ENCODE measurements at regions not wholly inside any gene's neighbourhood (a gene's known extent, or its start where the extent isn't known, plus 50 kb on each side); places are given as distances from the start of the nearest gene placed in this dataset.

DNA sequence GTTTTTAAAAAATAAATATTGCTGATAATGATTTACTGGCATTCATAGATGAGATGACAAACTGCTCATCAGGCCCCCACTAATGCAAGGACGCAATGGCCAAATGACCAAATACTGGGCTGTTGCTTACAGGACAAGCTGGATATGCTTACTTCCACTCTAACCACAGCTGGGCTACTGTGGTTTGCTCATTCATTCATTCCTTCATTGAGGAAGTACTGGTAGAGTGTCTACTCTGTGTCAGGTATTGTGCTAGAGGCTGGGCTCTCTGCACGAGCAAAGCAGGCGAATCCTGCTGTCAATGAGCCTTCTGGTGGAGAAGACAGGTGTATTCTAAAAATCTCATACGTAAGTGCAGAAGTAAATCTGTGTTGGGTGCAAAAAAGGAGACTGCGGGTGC is 113.3 kb upstream of the SLC38A2 start:
- H3K27me3 ChIP-seq, result no peaks in the 10 kb centered on the region
- H3K9me3 ChIP-seq, result no peaks in the 10 kb centered on the region
- intact Hi-C loops (cut with DNase I), result no loop called here
- H3K36me3 ChIP-seq, result no peaks in the 10 kb centered on the region
- H3K4me3 ChIP-seq, result no peak overlapping the region
- no peak for TF ChIP-seq POLR2A (IDR thresholded peaks at IDR 0.05)
- TF ChIP-seq POLR2AphosphoS5 (IDR thresholded peaks at IDR 0.05; ENCODE audit: insufficient read depth in 1 of 2, low read depth in 1 of 2), result no peak
- TF ChIP-seq, protein P1, sequence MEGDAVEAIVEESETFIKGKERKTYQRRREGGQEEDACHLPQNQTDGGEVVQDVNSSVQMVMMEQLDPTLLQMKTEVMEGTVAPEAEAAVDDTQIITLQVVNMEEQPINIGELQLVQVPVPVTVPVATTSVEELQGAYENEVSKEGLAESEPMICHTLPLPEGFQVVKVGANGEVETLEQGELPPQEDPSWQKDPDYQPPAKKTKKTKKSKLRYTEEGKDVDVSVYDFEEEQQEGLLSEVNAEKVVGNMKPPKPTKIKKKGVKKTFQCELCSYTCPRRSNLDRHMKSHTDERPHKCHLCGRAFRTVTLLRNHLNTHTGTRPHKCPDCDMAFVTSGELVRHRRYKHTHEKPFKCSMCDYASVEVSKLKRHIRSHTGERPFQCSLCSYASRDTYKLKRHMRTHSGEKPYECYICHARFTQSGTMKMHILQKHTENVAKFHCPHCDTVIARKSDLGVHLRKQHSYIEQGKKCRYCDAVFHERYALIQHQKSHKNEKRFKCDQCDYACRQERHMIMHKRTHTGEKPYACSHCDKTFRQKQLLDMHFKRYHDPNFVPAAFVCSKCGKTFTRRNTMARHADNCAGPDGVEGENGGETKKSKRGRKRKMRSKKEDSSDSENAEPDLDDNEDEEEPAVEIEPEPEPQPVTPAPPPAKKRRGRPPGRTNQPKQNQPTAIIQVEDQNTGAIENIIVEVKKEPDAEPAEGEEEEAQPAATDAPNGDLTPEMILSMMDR (IDR thresholded peaks at IDR 0.05), result no peak
- H3K27ac ChIP-seq, result no peak overlapping the region
- no peak for DNase-seq (ENCODE audit: extremely low spot score in 2 of 2)
- peaks cover 8% of the 10 kb centered on the region for H3K4me1 ChIP-seq

DNA sequence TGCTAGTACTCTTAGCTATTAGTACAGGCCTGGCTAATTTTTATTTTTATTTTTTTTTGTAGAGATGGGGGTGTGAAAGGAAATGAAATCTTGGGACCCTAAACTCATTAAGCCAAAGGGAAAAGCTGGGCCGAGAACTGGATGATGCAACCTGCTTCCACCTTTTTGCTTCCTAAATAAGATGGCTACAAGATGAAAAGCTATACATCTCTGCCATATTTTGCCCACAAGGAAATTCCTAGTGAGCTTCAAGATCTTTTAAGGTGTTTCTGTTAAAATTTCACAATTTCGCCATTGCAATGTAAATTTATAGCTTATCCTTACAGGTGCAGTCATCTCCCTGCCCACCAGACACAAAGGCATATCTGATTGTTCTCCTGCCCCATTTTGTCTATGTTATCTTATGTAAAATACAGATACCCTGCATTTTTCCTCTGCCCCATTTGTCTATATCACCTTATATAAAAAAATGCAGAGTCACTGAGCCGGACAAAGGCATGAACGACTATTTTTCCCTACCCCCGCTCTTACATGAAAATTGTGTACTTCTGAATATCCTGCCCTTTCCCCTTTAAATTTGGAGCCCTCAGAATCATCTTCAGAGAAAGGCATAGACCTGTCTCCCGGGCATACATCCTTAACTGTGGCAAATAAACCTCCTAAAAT is 112.0 kb upstream of the SLC38A2 start:
- Histone ChIP-seq H3K9me3 (no peaks in the 10 kb centered on the region), H3K4me3 (no peak overlapping the region), H3K27ac (no peak overlapping the region), H3K36me3 (no peaks in the 10 kb centered on the region), H3K27me3 (no peaks in the 10 kb centered on the region), H3K4me1 (peaks cover 6% of the 10 kb centered on the region)
- DNase-seq (ENCODE audit: extremely low spot score in 2 of 2), result no peak
- intact Hi-C loops (cut with DNase I), result no loop called here
- no peak for TF ChIP-seq POLR2A (IDR thresholded peaks at IDR 0.05)
- TF ChIP-seq, protein P1 (IDR thresholded peaks at IDR 0.05), result no peak

DNA sequence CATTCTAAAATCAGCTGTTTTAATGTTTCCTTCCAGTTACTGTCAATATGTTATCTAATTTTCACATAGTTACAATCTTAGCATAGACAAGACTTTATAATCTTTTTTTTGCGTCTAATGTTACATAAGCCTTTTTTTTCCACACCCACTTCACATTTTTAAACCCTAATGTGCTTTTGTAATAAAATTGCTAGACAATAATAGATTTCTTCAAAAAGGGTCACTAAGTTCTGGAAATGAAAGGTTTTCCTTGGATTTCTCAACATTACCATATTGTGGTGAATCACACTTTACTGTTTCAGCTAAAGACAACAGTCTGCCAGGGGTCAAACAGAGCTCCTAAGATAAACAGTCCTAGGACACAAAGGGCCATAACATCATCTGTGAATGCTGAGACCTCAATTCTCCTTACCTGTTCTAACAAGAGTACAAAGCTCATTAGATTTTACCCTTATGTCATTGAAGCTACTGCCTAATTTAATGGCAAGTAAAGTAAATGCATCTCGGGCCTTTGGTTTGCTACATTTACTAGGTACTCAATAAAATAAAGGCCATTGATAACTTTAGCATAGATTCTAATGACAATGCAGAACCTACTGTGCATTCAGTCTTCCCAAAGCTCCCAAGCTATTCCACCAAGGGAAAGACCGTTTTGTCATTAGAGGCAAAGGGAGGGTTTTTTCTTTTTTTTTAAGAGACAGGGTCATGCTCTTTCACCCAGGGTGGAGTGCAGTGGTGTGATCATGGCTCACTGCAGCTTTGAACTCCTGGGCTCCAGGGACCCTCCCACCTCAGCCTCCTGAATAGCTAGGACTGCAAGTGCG is 111.2 kb upstream of the SLC38A2 start:
- DNase-seq (ENCODE audit: extremely low spot score in 2 of 2), result no peak
- Histone ChIP-seq H3K9me3 (no peaks in the 10 kb centered on the region), H3K27me3 (no peaks in the 10 kb centered on the region), H3K27ac (no peak overlapping the region), H3K4me3 (no peak overlapping the region), H3K4me1 (peaks cover 6% of the 10 kb centered on the region), H3K36me3 (no peaks in the 10 kb centered on the region)
- intact Hi-C loops (cut with DNase I), result no loop called here
- TF ChIP-seq POLR2A (IDR thresholded peaks at IDR 0.05) (no peak), POLR2AphosphoS5 (IDR thresholded peaks at IDR 0.05; ENCODE audit: insufficient read depth in 1 of 2, low read depth in 1 of 2) (no peak)
- TF ChIP-seq, protein P1 (IDR thresholded peaks at IDR 0.05), result no peak

DNA sequence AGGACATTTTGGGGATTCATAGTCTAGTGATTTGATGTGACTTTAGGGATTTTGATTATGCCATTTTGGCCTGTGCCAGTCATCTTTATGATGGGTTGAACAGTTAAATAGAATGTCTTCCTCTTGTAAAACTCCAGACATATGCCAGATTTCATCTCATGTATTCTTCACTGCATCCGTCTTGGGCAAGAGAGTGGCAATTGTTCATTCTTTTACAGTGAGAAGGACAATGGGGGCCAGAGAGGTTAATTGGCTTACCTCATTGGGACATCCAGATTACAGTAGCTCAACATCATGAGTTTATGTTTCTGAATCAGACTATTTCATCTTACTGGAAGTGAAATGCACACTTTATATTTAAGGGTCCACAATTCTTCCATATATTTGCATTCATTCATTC is 108.2 kb upstream of the SLC38A2 start:
- no peak for DNase-seq (ENCODE audit: extremely low spot score in 2 of 2)
- no peaks in the 10 kb centered on the region for H3K27me3 ChIP-seq
- H3K27ac ChIP-seq, result no peak overlapping the region
- H3K4me3 ChIP-seq, result no peak overlapping the region
- H3K4me1 ChIP-seq, result peaks cover 12% of the 10 kb centered on the region
- TF ChIP-seq POLR2AphosphoS5 (IDR thresholded peaks at IDR 0.05; ENCODE audit: insufficient read depth in 1 of 2, low read depth in 1 of 2), result no peak
- no peak for TF ChIP-seq POLR2A (IDR thresholded peaks at IDR 0.05)
- TF ChIP-seq, protein P1 (IDR thresholded peaks at IDR 0.05), result no peak
- intact Hi-C loops (cut with DNase I), result no loop called here
- H3K36me3 ChIP-seq, result no peaks in the 10 kb centered on the region
- no peaks in the 10 kb centered on the region for H3K9me3 ChIP-seq

DNA sequence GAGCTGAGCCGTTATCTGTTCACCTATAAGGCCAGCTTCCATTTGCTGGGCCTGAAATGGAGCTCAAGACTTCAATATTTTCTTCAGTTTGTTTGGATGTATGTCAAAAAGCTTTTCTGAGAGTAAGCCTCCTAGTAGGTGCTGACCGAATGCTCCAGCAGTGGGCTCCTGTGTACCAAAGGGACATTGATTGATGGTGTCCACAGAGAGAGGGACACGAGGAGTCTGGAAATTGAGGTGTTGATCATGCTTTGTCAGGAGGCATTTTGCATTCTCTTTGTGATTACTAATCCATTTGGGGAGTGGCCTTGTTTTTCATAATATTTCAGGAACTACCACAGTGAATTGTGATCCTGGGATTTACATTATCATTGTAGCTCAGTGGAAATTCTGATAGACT is 107.7 kb upstream of the SLC38A2 start:
- no peak overlapping the region for H3K27ac ChIP-seq

More for the DNA sequence above, 107.7 kb upstream of the SLC38A2 start:
- TF ChIP-seq POLR2A (IDR thresholded peaks at IDR 0.05) (no peak), POLR2AphosphoS5 (IDR thresholded peaks at IDR 0.05; ENCODE audit: insufficient read depth in 1 of 2, low read depth in 1 of 2) (no peak)
- TF ChIP-seq, protein P1 (IDR thresholded peaks at IDR 0.05), result no peak
- intact Hi-C loops (cut with DNase I), result no loop called here
- no peak overlapping the region for H3K4me3 ChIP-seq
- H3K4me1 ChIP-seq, result peaks cover 12% of the 10 kb centered on the region
- no peak for DNase-seq (ENCODE audit: extremely low spot score in 2 of 2)
- H3K36me3 ChIP-seq, result no peaks in the 10 kb centered on the region
- H3K27me3 ChIP-seq, result no peaks in the 10 kb centered on the region
- no peaks in the 10 kb centered on the region for H3K9me3 ChIP-seq

Measured in vagina (tissue), 2 donors.